KMS-11 (cell line): ENCODE measurements at regions not wholly inside any gene's neighbourhood (a gene's known extent, or its start where the extent isn't known, plus 50 kb on each side); places are given as distances from the start of the nearest gene placed in this dataset.

Experiments used
- H2AFZ ChIP-seq: fragments of 200-600 bp; sonication (generic); 2 replicates; pipeline ENCODE4 v1.6.1; 2016; ENCODE audit warnings: antibody characterized with exemption, mixed run types, low read depth
- H3K27ac ChIP-seq: fragments of 200-600 bp; sonication (generic); 2 replicates; pipeline ENCODE4 v1.6.1; 2016; ENCODE audit warnings: mild to moderate bottlenecking, mixed run types
- H3K27me3 ChIP-seq: fragments of 200-600 bp; sonication (generic); 2 replicates; pipeline ENCODE4 v1.6.1; 2017; ENCODE audit warnings: mild to moderate bottlenecking, low read depth, mixed run types, moderate library complexity; ENCODE audit not compliant: insufficient read depth
- H3K36me3 ChIP-seq: fragments of 200-600 bp; sonication (generic); 2 replicates; pipeline ENCODE4 v1.6.1; 2017; ENCODE audit warnings: mild to moderate bottlenecking, mixed run types; ENCODE audit not compliant: insufficient read depth
- H3K4me1 ChIP-seq: fragments of 200-600 bp; sonication (generic); 2 replicates; pipeline ENCODE4 v1.6.1; 2016; ENCODE audit warnings: mild to moderate bottlenecking, low read depth, mixed run types; ENCODE audit not compliant: poor library complexity, severe bottlenecking
- H3K4me2 ChIP-seq: fragments of 200-600 bp; sonication (generic); 2 replicates; pipeline ENCODE4 v1.7.0; 2016; ENCODE audit warnings: mild to moderate bottlenecking, mixed run types
- H3K4me3 ChIP-seq: fragments of 200-600 bp; sonication (generic); IDR thresholded peaks from 2 replicates; pipeline ENCODE4 v1.6.1; 2017; ENCODE audit warnings: low read depth, low read length, mixed read lengths; ENCODE audit not compliant: insufficient read depth
- H3K79me2 ChIP-seq: fragments of 200-600 bp; sonication (generic); 2 replicates; pipeline ENCODE4 v1.6.1; 2016; ENCODE audit warnings: low read depth, mixed run types; ENCODE audit not compliant: insufficient read depth
- H3K9ac ChIP-seq: fragments of 200-600 bp; sonication (generic); 2 replicates; pipeline ENCODE4 v1.6.1; 2016; ENCODE audit warnings: mild to moderate bottlenecking, mixed run types
- H4K20me1 ChIP-seq: fragments of 200-600 bp; sonication (generic); 2 replicates; pipeline ENCODE4 v1.6.1; 2016; ENCODE audit warnings: mild to moderate bottlenecking, mixed run types; ENCODE audit not compliant: insufficient read depth
- CTCF ChIP-seq: fragments of 200-600 bp; sonication (generic); conservative IDR thresholded peaks from 2 replicates; pipeline ENCODE4 v1.6.1; 2017; ENCODE audit warnings: low read depth, mild to moderate bottlenecking, antibody characterized with exemption, low read length, moderate library complexity, mixed read lengths

GRCh38 chr3:23659840-23660430, 145.8 kb upstream of the UBE2E1 start:
- peaks cover 79% of the 10 kb centered on the region for H3K4me1 ChIP-seq
- no peak overlapping the region for H3K9ac ChIP-seq
- H3K4me3 ChIP-seq, result no peak overlapping the region
- H3K4me2 ChIP-seq, result peak overlapping the region; percentile 34; the same call in 1 of the 2 replicates
- H3K79me2 ChIP-seq, result no peaks in the 10 kb centered on the region
- H2AFZ ChIP-seq, result peak overlapping the region; percentile 34
- H3K27me3 ChIP-seq, result no peaks in the 10 kb centered on the region
- H3K36me3 ChIP-seq, result no peaks in the 10 kb centered on the region
- no peak for TF ChIP-seq CTCF
- no peak overlapping the region for H3K27ac ChIP-seq
- no peaks in the 10 kb centered on the region for H4K20me1 ChIP-seq

GRCh38 chr3:23662079-23662617, 143.6 kb upstream of the UBE2E1 start:
- TF ChIP-seq CTCF, result no peak
- Histone ChIP-seq H3K4me2 (peak overlapping the region; percentile 76), H3K4me3 (no peak overlapping the region), H3K27me3 (no peaks in the 10 kb centered on the region), H3K36me3 (no peaks in the 10 kb centered on the region), H2AFZ (peak overlapping the region; percentile 26; the same call in 1 of the 2 replicates), H3K4me1 (peaks cover 57% of the 10 kb centered on the region), H3K27ac (no peak overlapping the region), H3K79me2 (no peaks in the 10 kb centered on the region), H3K9ac (no peak overlapping the region), H4K20me1 (no peaks in the 10 kb centered on the region)

- Histone ChIP-seq H3K9ac (no peak overlapping the region), H3K4me1 (peaks cover 58% of the 10 kb centered on the region), H4K20me1 (no peaks in the 10 kb centered on the region)
These were observed 142.5 kb upstream of the UBE2E1 start for GRCh38 chr3:23663246-23663645.

GRCh38 chr3:23663661-23664186, 142.0 kb upstream of the UBE2E1 start:
- no peak overlapping the region for H3K4me2 ChIP-seq
- H3K79me2 ChIP-seq, result no peaks in the 10 kb centered on the region
- no peaks in the 10 kb centered on the region for H4K20me1 ChIP-seq
- H3K9ac ChIP-seq, result no peak overlapping the region
- no peak overlapping the region for H3K27ac ChIP-seq
- H3K4me3 ChIP-seq, result no peak overlapping the region
- peaks cover 58% of the 10 kb centered on the region for H3K4me1 ChIP-seq
- TF ChIP-seq CTCF, result no peak
- H3K27me3 ChIP-seq, result no peaks in the 10 kb centered on the region
- no peaks in the 10 kb centered on the region for H3K36me3 ChIP-seq
- H2AFZ ChIP-seq, result no peak overlapping the region

More at GRCh38 chr3:23663246-23663645, 142.5 kb upstream of the UBE2E1 start:
- H3K27me3 ChIP-seq, result no peaks in the 10 kb centered on the region
- H3K27ac ChIP-seq, result no peak overlapping the region
- TF ChIP-seq CTCF, result no peak
- H2AFZ ChIP-seq, result no peak overlapping the region
- no peak overlapping the region for H3K4me2 ChIP-seq
- H3K4me3 ChIP-seq, result no peak overlapping the region
- no peaks in the 10 kb centered on the region for H3K79me2 ChIP-seq
- no peaks in the 10 kb centered on the region for H3K36me3 ChIP-seq
